ENCODE measurements at regions not wholly inside any gene's neighbourhood (a gene's known extent, or its start where the extent isn't known, plus 50 kb on each side); places are given as distances from the start of the nearest gene placed in this dataset.

- no peak overlapping the region for H3K4me3 Mint-ChIP-seq
- no peak for DNase-seq
- no peaks in the 10 kb centered on the region for H3K36me3 Mint-ChIP-seq (ENCODE audit: low read depth)
- no peaks in the 10 kb centered on the region for H3K4me1 Mint-ChIP-seq
- H3K9me3 Mint-ChIP-seq: peaks cover 9% of the 10 kb centered on the region
- H3K27me3 Mint-ChIP-seq: no peaks in the 10 kb centered on the region
- ChIA-PET CTCF (interaction anchor here (0.6 kb wide), 1 partner anchor 534 kb away, joined by 4 read pairs; no protein-coding TSS in a partner anchor), POLR2A (no interaction called here)
- no peak overlapping the region for H3K27ac Mint-ChIP-seq
Observed at GRCh38 chr2:5253263-5253662, 438.9 kb upstream of the SOX11 start.

DNA sequence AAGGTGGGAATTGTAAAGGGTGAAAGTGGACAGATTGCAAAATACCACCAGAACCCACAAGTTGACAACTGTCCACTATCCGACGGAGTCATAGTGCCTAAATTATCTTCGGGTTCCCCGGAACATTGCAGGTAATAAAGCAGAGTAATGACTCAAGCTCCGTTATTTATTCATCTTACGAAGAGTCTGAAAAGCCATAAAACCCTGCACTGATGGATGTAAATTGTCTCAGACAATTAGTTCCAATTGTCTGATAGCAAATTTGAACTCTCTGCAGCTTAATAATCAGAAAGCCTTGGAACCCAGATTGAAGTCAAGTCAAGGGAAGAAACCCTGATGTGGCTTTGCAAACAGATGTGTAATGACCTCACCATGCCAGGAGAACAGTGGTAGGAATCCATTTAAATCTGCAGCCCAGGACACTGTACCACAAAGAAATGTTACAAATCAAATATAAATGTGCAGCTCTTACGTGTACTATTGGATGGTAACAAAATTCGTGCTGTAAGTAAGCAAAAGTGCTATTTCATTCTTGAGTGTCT lies 437.3 kb upstream of the SOX11 start:
- H3K4me1 Mint-ChIP-seq: no peaks in the 10 kb centered on the region
- no peak overlapping the region for H3K27ac Mint-ChIP-seq
- no peak overlapping the region for H3K4me3 Mint-ChIP-seq
- no peaks in the 10 kb centered on the region for H3K36me3 Mint-ChIP-seq (ENCODE audit: low read depth)
- DNase-seq: no peak
- POLR2A ChIA-PET: no interaction called here
- CTCF ChIA-PET: no interaction called here
- peaks cover 15% of the 10 kb centered on the region for H3K9me3 Mint-ChIP-seq
- no peaks in the 10 kb centered on the region for H3K27me3 Mint-ChIP-seq

DNA sequence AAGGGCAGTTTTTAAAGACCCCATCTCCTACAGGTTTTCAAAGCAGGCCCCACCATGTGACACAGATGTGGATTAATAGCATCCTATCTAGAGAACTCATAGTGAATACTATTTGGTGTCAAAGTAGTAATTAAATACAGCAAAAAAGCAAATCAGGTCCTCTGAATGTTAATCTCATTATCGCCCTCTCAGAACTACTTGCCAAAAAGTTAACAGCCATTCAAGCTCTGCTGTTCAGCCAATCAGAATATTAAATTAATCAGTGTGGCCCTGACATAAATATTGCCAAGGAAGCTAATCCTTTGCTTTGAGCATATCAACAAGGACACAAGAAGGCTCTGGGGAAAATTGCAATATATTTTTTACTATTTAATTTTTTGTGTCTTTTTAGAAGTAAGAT lies 428.9 kb upstream of the SOX11 start:
- CTCF ChIA-PET: no interaction called here
- Mint-ChIP-seq H3K9me3 (peaks cover 14% of the 10 kb centered on the region), H3K4me3 (no peak overlapping the region), H3K27ac (no peak overlapping the region), H3K4me1 (no peaks in the 10 kb centered on the region), H3K36me3 (ENCODE audit: low read depth) (no peaks in the 10 kb centered on the region), H3K27me3 (no peaks in the 10 kb centered on the region)
- DNase-seq: no peak
- POLR2A ChIA-PET: no interaction called here

DNA sequence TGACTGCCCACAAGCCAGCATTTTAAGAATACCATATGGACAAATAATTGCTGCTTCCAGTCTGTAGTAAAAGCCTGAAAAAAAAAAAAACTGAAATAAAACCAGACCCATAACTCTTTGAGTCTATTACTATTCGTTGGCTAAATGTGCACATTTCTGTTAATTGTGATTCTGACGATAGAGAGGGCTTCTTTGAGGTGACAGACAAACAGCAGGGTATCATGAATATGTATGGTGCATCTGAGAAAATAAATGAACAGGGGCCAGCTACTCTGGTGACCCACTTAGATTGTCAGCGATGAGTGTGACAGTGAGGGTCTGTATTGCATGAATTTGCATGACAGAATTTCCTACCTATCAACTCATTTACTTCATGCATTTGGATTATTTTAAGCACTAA lies 427.8 kb upstream of the SOX11 start:
- H3K36me3 Mint-ChIP-seq (ENCODE audit: low read depth): no peaks in the 10 kb centered on the region
- H3K27ac Mint-ChIP-seq: no peak overlapping the region
- DNase-seq: no peak
- H3K9me3 Mint-ChIP-seq: peaks cover 19% of the 10 kb centered on the region
- H3K4me1 Mint-ChIP-seq: no peaks in the 10 kb centered on the region
- no peak overlapping the region for H3K4me3 Mint-ChIP-seq
- ChIA-PET POLR2A (no interaction called here), CTCF (interaction anchor here (0.7 kb wide), 1 partner anchor 305 kb away, joined by 3 read pairs; no protein-coding TSS in a partner anchor)
- H3K27me3 Mint-ChIP-seq: no peaks in the 10 kb centered on the region

- DNase-seq: no peak
- Mint-ChIP-seq H3K27ac (no peak overlapping the region), H3K4me3 (no peak overlapping the region), H3K27me3 (no peaks in the 10 kb centered on the region), H3K4me1 (no peaks in the 10 kb centered on the region), H3K36me3 (ENCODE audit: low read depth) (no peaks in the 10 kb centered on the region), H3K9me3 (peaks cover 6% of the 10 kb centered on the region)
- ChIA-PET CTCF (no interaction called here), POLR2A (no interaction called here)
Observed at GRCh38 chr2:5285061-5285460, 407.1 kb upstream of the SOX11 start.

DNA sequence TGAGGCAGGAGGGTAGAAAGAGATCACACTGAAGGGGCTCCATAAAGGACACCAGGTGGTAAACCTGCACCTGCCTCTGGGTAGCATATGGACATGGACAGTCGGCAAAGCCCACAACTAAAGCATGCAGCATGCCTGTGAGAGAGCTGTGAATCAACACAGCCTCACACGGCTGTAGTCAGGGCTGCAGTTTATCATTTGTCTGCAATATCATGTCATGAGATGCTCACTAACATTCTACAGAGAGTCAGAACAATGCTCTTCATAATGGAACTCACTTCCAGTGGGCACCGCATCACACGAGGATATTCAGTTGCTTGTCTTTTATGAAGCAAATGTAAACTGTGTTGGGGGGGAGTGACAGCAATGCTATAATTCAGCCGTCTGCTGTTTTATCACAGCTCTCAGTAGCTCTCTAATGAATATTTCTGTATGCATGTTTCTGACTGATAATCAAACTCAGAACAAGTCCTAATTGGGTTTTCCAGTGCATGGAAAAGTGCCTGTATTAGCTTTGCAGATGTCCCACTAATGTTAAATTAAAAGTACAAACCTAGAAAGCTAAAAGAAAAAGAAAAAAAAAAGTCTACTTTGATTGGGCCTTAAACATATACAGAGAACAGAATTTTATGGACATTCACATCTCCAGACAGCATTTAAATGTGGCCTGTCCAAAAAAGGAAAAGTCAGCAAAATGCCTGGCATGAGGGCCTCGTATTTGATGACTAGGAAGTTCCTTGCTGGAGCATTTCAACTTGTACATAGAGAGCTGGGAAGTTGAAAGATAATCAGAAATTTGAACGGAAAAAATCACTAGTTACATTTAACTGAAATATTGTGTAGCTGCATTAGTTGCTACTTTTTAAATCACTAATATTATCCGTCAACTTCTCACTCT lies 406.1 kb upstream of the SOX11 start:
- Mint-ChIP-seq H3K4me3 (no peak overlapping the region), H3K27me3 (no peaks in the 10 kb centered on the region), H3K36me3 (ENCODE audit: low read depth) (no peaks in the 10 kb centered on the region), H3K4me1 (no peaks in the 10 kb centered on the region), H3K27ac (no peak overlapping the region), H3K9me3 (peaks cover 6% of the 10 kb centered on the region)
- ChIA-PET CTCF (no interaction called here), POLR2A (no interaction called here)
- DNase-seq: no peak

- Mint-ChIP-seq H3K36me3 (ENCODE audit: low read depth) (no peaks in the 10 kb centered on the region), H3K4me1 (no peaks in the 10 kb centered on the region), H3K9me3 (peaks cover 2% of the 10 kb centered on the region), H3K27me3 (no peaks in the 10 kb centered on the region), H3K27ac (no peak overlapping the region), H3K4me3 (no peak overlapping the region)
- ChIA-PET CTCF (no interaction called here), POLR2A (no interaction called here)
- no peak for DNase-seq
Observed at GRCh38 chr2:5287558-5288334, 404.4 kb upstream of the SOX11 start.

- ChIA-PET POLR2A (no interaction called here), CTCF (interaction anchor here (0.6 kb wide), 1 partner anchor 445 kb away, joined by 3 read pairs; no protein-coding TSS in a partner anchor)
- no peak overlapping the region for H3K27ac Mint-ChIP-seq
- H3K9me3 Mint-ChIP-seq: peaks cover 2% of the 10 kb centered on the region
- no peak overlapping the region for H3K4me3 Mint-ChIP-seq
- no peaks in the 10 kb centered on the region for H3K4me1 Mint-ChIP-seq
- no peaks in the 10 kb centered on the region for H3K27me3 Mint-ChIP-seq
- no peak for DNase-seq
- H3K36me3 Mint-ChIP-seq (ENCODE audit: low read depth): no peaks in the 10 kb centered on the region
Observed at GRCh38 chr2:5290900-5291546, 401.2 kb upstream of the SOX11 start.

DNA sequence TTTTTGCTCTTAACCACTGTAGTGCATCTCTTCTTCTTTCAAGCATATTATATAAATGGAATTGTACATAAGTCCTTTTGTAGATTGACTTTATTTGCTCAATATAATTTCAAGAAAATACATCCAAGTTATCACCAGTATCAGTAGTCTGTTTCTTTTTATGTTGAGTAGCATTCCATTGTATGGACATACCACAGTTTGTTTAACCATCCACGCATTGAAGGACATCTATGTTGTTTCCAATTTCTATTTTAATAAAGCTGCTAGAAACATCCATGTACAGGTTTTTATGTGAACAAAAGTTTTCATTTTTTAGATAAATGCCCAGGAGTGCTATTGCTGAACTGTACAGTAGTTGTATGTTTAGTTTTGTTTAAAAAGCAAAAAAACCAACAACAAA lies 387.5 kb upstream of the SOX11 start:
- H3K27ac Mint-ChIP-seq: no peak overlapping the region
- DNase-seq: no peak
- no peaks in the 10 kb centered on the region for H3K36me3 Mint-ChIP-seq (ENCODE audit: low read depth)
- POLR2A ChIA-PET: no interaction called here
- no peak overlapping the region for H3K4me3 Mint-ChIP-seq
- H3K9me3 Mint-ChIP-seq: peaks cover 8% of the 10 kb centered on the region
- CTCF ChIA-PET: no interaction called here
- H3K4me1 Mint-ChIP-seq: no peaks in the 10 kb centered on the region
- no peaks in the 10 kb centered on the region for H3K27me3 Mint-ChIP-seq

- ChIA-PET CTCF (no interaction called here), POLR2A (no interaction called here)
- H3K9me3 Mint-ChIP-seq: peaks cover 5% of the 10 kb centered on the region
- no peaks in the 10 kb centered on the region for H3K27me3 Mint-ChIP-seq
- DNase-seq: no peak
- H3K27ac Mint-ChIP-seq: no peak overlapping the region
- H3K4me1 Mint-ChIP-seq: no peaks in the 10 kb centered on the region
- no peaks in the 10 kb centered on the region for H3K36me3 Mint-ChIP-seq (ENCODE audit: low read depth)
- no peak overlapping the region for H3K4me3 Mint-ChIP-seq
Observed at GRCh38 chr2:5315041-5315440, 377.1 kb upstream of the SOX11 start.

DNA sequence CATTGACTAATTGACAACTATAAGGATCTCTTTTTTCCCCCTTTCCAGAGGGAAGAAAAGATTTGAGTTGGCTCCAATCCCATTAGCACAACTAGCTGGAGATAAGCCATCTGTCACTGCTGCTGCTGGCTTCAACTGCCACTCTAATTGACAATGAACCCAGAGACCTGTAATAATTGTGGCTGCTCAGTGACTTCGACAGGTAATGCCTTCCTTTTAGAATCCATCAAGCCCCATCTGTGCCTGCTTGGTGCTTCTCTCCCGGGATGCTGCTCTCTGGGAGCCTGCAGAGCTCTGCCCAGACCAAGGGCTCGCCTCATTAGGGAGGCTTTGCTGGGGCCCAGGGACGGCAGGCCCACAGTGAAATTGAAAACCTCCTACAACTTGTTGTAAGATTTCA lies 376.7 kb upstream of the SOX11 start:
- Mint-ChIP-seq H3K27ac (no peak overlapping the region), H3K4me1 (no peaks in the 10 kb centered on the region), H3K9me3 (peaks cover 1% of the 10 kb centered on the region), H3K36me3 (ENCODE audit: low read depth) (no peaks in the 10 kb centered on the region), H3K27me3 (no peaks in the 10 kb centered on the region), H3K4me3 (no peak overlapping the region)
- CTCF ChIA-PET: no interaction called here
- DNase-seq: no peak
- POLR2A ChIA-PET: no interaction called here

DNA sequence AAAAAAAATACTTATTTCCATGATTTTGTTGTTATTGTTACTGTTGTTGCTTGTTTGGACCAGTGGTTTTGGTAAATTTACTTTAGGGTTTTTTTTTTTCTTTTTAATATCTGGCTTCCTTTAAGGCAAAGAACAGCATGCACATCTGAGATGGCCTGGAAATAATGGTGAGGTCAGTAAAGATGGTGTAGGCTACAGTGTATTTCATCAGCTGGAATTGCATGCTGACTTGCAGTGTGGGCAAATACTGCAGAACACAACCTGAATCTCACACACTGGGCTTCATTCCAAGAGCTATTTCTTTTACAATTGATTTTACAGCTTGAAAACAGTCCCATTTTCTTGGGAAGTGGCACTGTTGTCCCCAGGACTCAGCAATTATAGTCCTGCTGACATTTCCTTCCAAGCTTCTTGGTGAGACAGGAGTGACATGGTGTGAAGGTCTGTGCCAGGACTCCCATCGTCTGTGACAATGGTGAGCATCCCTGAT lies 376.1 kb upstream of the SOX11 start:
- H3K4me3 Mint-ChIP-seq: no peak overlapping the region
- H3K27me3 Mint-ChIP-seq: no peaks in the 10 kb centered on the region
- no peaks in the 10 kb centered on the region for H3K36me3 Mint-ChIP-seq (ENCODE audit: low read depth)
- POLR2A ChIA-PET: no interaction called here
- H3K4me1 Mint-ChIP-seq: no peaks in the 10 kb centered on the region
- CTCF ChIA-PET: no interaction called here
- H3K9me3 Mint-ChIP-seq: no peaks in the 10 kb centered on the region
- H3K27ac Mint-ChIP-seq: no peak overlapping the region
- no peak for DNase-seq

GRCh38 chr2:5319493-5319892 lies 372.7 kb upstream of the SOX11 start:
- H3K36me3 Mint-ChIP-seq (ENCODE audit: low read depth): no peaks in the 10 kb centered on the region
- no peak overlapping the region for H3K27ac Mint-ChIP-seq
- ChIA-PET CTCF (no interaction called here), POLR2A (no interaction called here)
- DNase-seq: no peak
- no peaks in the 10 kb centered on the region for H3K9me3 Mint-ChIP-seq
- no peak overlapping the region for H3K4me3 Mint-ChIP-seq
- no peaks in the 10 kb centered on the region for H3K4me1 Mint-ChIP-seq
- no peaks in the 10 kb centered on the region for H3K27me3 Mint-ChIP-seq
